Neural progenitor cell (in vitro differentiated cells): ENCODE measurements at regions not wholly inside any gene's neighbourhood (a gene's known extent, or its start where the extent isn't known, plus 50 kb on each side); places are given as distances from the start of the nearest gene placed in this dataset.

Source experiments
- EZH2 ChIP-seq: fragments of 200-600 bp; sonication (generic); IDR thresholded peaks from 2 replicates; pipeline ENCODE4 v1.6.1; 2017; ENCODE audit warnings: antibody characterized with exemption, mild to moderate bottlenecking, moderate library complexity
- EZH2phosphoT487 ChIP-seq: fragments of 200-600 bp; sonication (generic); IDR thresholded peaks from 2 replicates; pipeline ENCODE4 v1.6.1; 2017; ENCODE audit warnings: antibody characterized with exemption
- TF ChIP-seq, protein P1 (sequence below): fragments of 200-600 bp; sonication (generic); IDR thresholded peaks from 2 replicates; pipeline ENCODE4 v1.5.1; 2017; ENCODE audit warnings: antibody characterized with exemption, mild to moderate bottlenecking

GRCh38 chr4:8697826-8698225 lies 105.3 kb downstream of the CPZ start:
- TF ChIP-seq, protein P1, sequence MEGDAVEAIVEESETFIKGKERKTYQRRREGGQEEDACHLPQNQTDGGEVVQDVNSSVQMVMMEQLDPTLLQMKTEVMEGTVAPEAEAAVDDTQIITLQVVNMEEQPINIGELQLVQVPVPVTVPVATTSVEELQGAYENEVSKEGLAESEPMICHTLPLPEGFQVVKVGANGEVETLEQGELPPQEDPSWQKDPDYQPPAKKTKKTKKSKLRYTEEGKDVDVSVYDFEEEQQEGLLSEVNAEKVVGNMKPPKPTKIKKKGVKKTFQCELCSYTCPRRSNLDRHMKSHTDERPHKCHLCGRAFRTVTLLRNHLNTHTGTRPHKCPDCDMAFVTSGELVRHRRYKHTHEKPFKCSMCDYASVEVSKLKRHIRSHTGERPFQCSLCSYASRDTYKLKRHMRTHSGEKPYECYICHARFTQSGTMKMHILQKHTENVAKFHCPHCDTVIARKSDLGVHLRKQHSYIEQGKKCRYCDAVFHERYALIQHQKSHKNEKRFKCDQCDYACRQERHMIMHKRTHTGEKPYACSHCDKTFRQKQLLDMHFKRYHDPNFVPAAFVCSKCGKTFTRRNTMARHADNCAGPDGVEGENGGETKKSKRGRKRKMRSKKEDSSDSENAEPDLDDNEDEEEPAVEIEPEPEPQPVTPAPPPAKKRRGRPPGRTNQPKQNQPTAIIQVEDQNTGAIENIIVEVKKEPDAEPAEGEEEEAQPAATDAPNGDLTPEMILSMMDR = no peak
- TF ChIP-seq EZH2 (no peak), EZH2phosphoT487 (no peak)
